HG02763 (cell line): ENCODE measurements at regions not wholly inside any gene's neighbourhood (a gene's known extent, or its start where the extent isn't known, plus 50 kb on each side); places are given as distances from the start of the nearest gene placed in this dataset.

ENCODE experiments used
- ATAC-seq: cut with Tn5 transposase; IDR thresholded peaks from one replicate; pipeline ENCODE4 v1.9.1; 2021; ENCODE audit warnings: mild to moderate bottlenecking, moderate library complexity; ENCODE audit not compliant: unreplicated experiment

GRCh38 chr1:191866155-191866554 lies 292.1 kb upstream of the RGS18 start:
- no peak for ATAC-seq

GRCh38 chr1:191869790-191870312 lies 288.4 kb upstream of the RGS18 start:
- ATAC-seq: no peak

- no peak for ATAC-seq
Measured at GRCh38 chr1:191870490-191870889, 287.8 kb upstream of the RGS18 start.

GRCh38 chr1:191875994-191876393 lies 282.3 kb upstream of the RGS18 start:
- ATAC-seq: no peak

GRCh38 chr1:191876631-191877030 lies 281.6 kb upstream of the RGS18 start:
- no peak for ATAC-seq

GRCh38 chr1:191882870-191883269 lies 275.4 kb upstream of the RGS18 start:
- no peak for ATAC-seq

- ATAC-seq: peak; percentile 55
Measured at GRCh38 chr1:191886977-191887376, 271.3 kb upstream of the RGS18 start.

GRCh38 chr1:191888996-191889622 lies 269.2 kb upstream of the RGS18 start:
- no peak for ATAC-seq

- no peak for ATAC-seq
Measured at GRCh38 chr1:191889623-191890003, 268.6 kb upstream of the RGS18 start.

- no peak for ATAC-seq
Measured at GRCh38 chr1:191890433-191891088, 267.7 kb upstream of the RGS18 start.

- no peak for ATAC-seq
Measured at GRCh38 chr1:191892716-191893115, 265.5 kb upstream of the RGS18 start.

GRCh38 chr1:191895049-191895448 lies 263.2 kb upstream of the RGS18 start:
- no peak for ATAC-seq

GRCh38 chr1:191895462-191896058 lies 262.7 kb upstream of the RGS18 start:
- ATAC-seq: no peak

GRCh38 chr1:191897134-191897533 lies 261.1 kb upstream of the RGS18 start:
- no peak for ATAC-seq

- ATAC-seq: no peak
Measured at GRCh38 chr1:191901651-191902050, 256.6 kb upstream of the RGS18 start.

GRCh38 chr1:191904991-191905390 lies 253.3 kb upstream of the RGS18 start:
- ATAC-seq: no peak

- no peak for ATAC-seq
Measured at GRCh38 chr1:191905781-191906180, 252.5 kb upstream of the RGS18 start.

- ATAC-seq: no peak
Measured at GRCh38 chr1:191907121-191907520, 251.1 kb upstream of the RGS18 start.

GRCh38 chr1:191910245-191910644 lies 248.0 kb upstream of the RGS18 start:
- ATAC-seq: no peak

- ATAC-seq: peak; percentile 60
Measured at GRCh38 chr1:191912517-191912916, 245.7 kb upstream of the RGS18 start.

- no peak for ATAC-seq
Measured at GRCh38 chr1:191913260-191913977, 244.8 kb upstream of the RGS18 start.

GRCh38 chr1:191929383-191929782 lies 228.9 kb upstream of the RGS18 start:
- ATAC-seq: no peak
